Right atrium auricular region (tissue), 2 donors: ENCODE measurements at regions not wholly inside any gene's neighbourhood (a gene's known extent, or its start where the extent isn't known, plus 50 kb on each side); places are given as distances from the start of the nearest gene placed in this dataset.

Source experiments
- DNase-seq: peaks from one replicate; pipeline ENCODE4 v3.0.0-alpha.2; 2019; ENCODE audit warnings: low spot score
- H3K27ac ChIP-seq, 2 donors: fragments of 200-600 bp; sonication (generic); 1 replicate in 1 of 2; 2 replicates in 1 of 2; pipeline ENCODE4 v1.5.1; 2016 to 2019
- H3K27me3 ChIP-seq, 2 donors: fragments of 200-600 bp; sonication (generic); one replicate each; pipeline versions ENCODE4 v1.5.1 to v1.6.0; 2017 to 2019
- H3K36me3 ChIP-seq: fragments of 200-600 bp; sonication (generic); one replicate; pipeline ENCODE4 v1.5.1; 2016
- H3K4me1 ChIP-seq, 2 donors: fragments of 200-600 bp; sonication (generic); one replicate each; pipeline versions ENCODE4 v1.5.1 to v1.6.0; 2017 to 2019
- H3K4me3 ChIP-seq, 2 donors: fragments of 200-600 bp; sonication (generic); 1 replicate in 1 of 2; 2 replicates in 1 of 2; pipeline ENCODE4 v1.5.1; 2017 to 2019; ENCODE audit warnings: mild to moderate bottlenecking in 1 of 2, moderate library complexity in 1 of 2
- H3K9me3 ChIP-seq, 2 donors: fragments of 200-600 bp; sonication (generic); one replicate each; pipeline ENCODE4 v1.5.1; 2019
- TF ChIP-seq, protein P1 (sequence below), 2 donors: fragments of 200-600 bp; sonication (generic); IDR thresholded peaks; one replicate each; pipeline ENCODE4 v1.5.1; 2019; ENCODE audit warnings: antibody characterized with exemption in 2 of 2

DNA sequence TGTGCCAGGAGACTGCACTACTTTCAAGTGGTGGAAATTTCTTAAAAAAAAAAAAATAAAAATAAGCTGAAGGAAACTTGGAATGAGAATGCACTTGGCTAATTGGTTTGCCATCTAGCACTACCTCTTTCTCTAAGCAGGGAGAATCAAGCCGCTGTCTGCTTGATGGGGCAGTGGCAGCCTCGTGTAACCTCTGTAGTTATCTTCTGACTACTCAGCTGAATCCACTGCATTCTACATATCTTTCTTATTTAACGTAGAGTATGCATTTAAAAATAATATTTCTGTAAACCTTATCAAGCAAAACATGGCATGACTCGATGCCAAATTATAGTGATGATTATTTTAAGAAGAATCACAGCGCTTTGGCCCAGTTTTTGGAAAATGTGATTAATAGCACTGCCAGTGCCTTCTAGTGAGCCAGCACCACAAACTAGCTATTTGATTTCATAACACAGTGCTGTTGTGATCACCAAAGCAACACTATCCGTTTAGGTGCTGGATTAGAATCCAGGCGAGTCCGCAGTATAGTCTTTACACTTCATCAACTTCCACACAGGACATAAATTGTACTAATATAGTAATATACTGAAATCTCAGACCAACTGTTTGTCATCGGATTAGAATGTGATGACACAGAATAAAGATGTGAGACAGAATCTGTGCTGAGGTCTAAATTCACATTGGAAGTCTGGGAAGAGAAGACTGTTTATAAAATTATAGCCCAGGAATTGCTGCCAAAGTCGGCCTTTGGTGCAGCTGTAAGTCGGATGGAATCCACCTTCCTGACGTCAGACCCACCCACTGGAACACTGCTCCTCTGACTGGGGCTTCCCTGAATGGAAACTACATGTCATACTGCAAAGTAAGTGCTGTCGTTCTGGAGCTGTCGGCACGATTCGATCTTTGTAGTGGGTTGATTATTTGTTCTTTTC, 136.5 kb upstream of the ETAA1 start:
- DNase-seq, result peak; percentile 87
- H3K36me3 ChIP-seq, result no peaks in the 10 kb centered on the region
- peak overlapping the region; percentile 24 to 78 for H3K27ac ChIP-seq
- H3K27me3 ChIP-seq, result no peaks in the 10 kb centered on the region
- TF ChIP-seq, protein P1, sequence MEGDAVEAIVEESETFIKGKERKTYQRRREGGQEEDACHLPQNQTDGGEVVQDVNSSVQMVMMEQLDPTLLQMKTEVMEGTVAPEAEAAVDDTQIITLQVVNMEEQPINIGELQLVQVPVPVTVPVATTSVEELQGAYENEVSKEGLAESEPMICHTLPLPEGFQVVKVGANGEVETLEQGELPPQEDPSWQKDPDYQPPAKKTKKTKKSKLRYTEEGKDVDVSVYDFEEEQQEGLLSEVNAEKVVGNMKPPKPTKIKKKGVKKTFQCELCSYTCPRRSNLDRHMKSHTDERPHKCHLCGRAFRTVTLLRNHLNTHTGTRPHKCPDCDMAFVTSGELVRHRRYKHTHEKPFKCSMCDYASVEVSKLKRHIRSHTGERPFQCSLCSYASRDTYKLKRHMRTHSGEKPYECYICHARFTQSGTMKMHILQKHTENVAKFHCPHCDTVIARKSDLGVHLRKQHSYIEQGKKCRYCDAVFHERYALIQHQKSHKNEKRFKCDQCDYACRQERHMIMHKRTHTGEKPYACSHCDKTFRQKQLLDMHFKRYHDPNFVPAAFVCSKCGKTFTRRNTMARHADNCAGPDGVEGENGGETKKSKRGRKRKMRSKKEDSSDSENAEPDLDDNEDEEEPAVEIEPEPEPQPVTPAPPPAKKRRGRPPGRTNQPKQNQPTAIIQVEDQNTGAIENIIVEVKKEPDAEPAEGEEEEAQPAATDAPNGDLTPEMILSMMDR (IDR thresholded peaks at IDR 0.05), result no peak
- H3K4me1 ChIP-seq, result no peaks in the 10 kb centered on the region
- no peaks in the 10 kb centered on the region for H3K9me3 ChIP-seq
- H3K4me3 ChIP-seq, result no peak overlapping the region

- TF ChIP-seq, protein P1 (IDR thresholded peaks at IDR 0.05), result no peak
- Histone ChIP-seq H3K4me3 (no peak overlapping the region), H3K27me3 (no peaks in the 10 kb centered on the region), H3K27ac (no peak overlapping the region), H3K4me1 (no peaks in the 10 kb centered on the region), H3K36me3 (no peaks in the 10 kb centered on the region), H3K9me3 (no peaks in the 10 kb centered on the region)
- no peak for DNase-seq
These were observed 129.9 kb upstream of the ETAA1 start for GRCh38 chr2:67267241-67267640.

DNA sequence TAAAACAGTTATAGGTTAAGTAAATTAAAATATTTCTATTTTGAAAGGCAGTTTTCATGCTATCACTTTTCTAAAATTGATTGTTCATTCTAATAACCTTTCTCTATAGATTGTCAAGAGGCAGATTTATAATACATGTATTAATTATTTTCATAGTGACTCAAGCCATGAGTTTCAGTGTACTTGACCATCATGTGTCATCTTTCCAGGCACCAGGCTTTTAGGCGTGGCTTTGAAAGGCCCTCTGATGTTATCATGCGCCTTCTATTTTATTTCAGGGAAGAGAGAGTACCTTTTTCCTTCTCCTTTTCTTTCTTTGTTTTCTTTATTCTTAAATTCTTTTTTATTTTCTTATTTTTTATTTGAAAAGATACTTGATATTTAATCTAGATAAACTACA, 128.3 kb upstream of the ETAA1 start:
- Histone ChIP-seq H3K27me3 (no peaks in the 10 kb centered on the region), H3K4me3 (no peak overlapping the region), H3K9me3 (no peaks in the 10 kb centered on the region), H3K36me3 (no peaks in the 10 kb centered on the region), H3K27ac (no peak overlapping the region), H3K4me1 (no peaks in the 10 kb centered on the region)
- DNase-seq, result no peak
- TF ChIP-seq, protein P1 (IDR thresholded peaks at IDR 0.05), result no peak

GRCh38 chr2:67272195-67272594, 124.9 kb upstream of the ETAA1 start:
- Histone ChIP-seq H3K36me3 (no peaks in the 10 kb centered on the region), H3K9me3 (no peaks in the 10 kb centered on the region), H3K4me3 (no peak overlapping the region), H3K4me1 (no peaks in the 10 kb centered on the region), H3K27me3 (no peaks in the 10 kb centered on the region), H3K27ac (no peak overlapping the region)
- DNase-seq, result no peak
- TF ChIP-seq, protein P1 (IDR thresholded peaks at IDR 0.05), result no peak

DNA sequence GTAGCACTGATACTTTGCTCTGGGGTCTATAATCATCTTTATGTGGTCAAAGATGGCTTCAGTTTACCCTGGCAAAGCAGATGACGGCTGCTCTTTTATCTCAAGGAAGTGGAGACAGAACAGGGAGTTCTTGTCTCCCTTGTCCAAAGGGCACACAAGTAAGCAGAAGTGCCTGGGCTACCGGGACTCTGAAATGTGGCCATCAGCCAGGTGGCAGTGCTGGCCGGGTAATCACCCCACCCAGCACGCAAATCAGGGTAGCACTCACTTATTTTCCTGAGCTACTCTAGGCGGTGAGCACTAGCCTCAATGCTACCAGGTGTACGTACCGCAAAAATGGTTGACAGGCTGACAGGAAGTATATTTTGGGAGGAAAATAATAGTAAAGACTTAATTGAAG, 119.7 kb upstream of the ETAA1 start:
- TF ChIP-seq, protein P1 (IDR thresholded peaks at IDR 0.05), result no peak
- Histone ChIP-seq H3K4me3 (no peak overlapping the region), H3K9me3 (no peaks in the 10 kb centered on the region), H3K4me1 (no peaks in the 10 kb centered on the region), H3K36me3 (no peaks in the 10 kb centered on the region), H3K27me3 (no peaks in the 10 kb centered on the region), H3K27ac (no peak overlapping the region)
- no peak for DNase-seq
